GM12864 (cell line): ENCODE measurements at regions not wholly inside any gene's neighbourhood (a gene's known extent, or its start where the extent isn't known, plus 50 kb on each side); places are given as distances from the start of the nearest gene placed in this dataset.
"Not testable (repeated sequence)": the region's sequence is repeated elsewhere in the genome, so short reads cannot be mapped to it uniquely, and the experiment has no call there.

Experiments
- DNase-seq: peaks from one replicate; pipeline ENCODE4 v3.0.0-alpha.2; 2011; ENCODE audit warnings: low read depth
- H3K4me3 ChIP-seq: 2 replicates; pipeline ENCODE4 v1.5.1; 2011; ENCODE audit warnings: mild to moderate bottlenecking, low read depth, low read length, control low read depth
- TF ChIP-seq, protein P1 (sequence below): IDR thresholded peaks from 2 replicates; pipeline ENCODE4 v1.5.1; 2011; ENCODE audit warnings: low read depth, mild to moderate bottlenecking, moderate library complexity, low read length, control low read depth, inconsistent platforms; ENCODE audit errors: missing control alignments

DNA sequence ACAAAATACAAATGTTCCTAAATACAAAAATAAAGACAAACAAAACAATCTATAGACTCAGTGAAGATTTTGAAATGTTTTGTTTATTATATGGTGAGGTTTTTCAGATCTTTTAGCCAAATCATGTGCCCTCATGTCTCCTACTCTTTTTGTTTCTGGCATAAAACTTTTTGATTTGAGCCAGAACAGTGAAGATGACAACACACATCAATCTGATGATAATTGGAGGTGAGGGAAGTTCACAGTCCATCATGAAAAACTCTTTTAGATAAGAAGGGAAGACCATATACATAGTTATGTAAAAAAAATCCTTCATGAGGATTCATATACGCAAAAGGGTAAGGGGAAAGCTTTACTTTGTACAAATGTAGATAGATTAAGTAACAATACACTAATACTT is 75.1 kb upstream of the OSBPL11 start:
- H3K4me3 ChIP-seq: no peak overlapping the region
- DNase-seq: no peak
- TF ChIP-seq, protein P1, sequence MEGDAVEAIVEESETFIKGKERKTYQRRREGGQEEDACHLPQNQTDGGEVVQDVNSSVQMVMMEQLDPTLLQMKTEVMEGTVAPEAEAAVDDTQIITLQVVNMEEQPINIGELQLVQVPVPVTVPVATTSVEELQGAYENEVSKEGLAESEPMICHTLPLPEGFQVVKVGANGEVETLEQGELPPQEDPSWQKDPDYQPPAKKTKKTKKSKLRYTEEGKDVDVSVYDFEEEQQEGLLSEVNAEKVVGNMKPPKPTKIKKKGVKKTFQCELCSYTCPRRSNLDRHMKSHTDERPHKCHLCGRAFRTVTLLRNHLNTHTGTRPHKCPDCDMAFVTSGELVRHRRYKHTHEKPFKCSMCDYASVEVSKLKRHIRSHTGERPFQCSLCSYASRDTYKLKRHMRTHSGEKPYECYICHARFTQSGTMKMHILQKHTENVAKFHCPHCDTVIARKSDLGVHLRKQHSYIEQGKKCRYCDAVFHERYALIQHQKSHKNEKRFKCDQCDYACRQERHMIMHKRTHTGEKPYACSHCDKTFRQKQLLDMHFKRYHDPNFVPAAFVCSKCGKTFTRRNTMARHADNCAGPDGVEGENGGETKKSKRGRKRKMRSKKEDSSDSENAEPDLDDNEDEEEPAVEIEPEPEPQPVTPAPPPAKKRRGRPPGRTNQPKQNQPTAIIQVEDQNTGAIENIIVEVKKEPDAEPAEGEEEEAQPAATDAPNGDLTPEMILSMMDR: no peak

DNA sequence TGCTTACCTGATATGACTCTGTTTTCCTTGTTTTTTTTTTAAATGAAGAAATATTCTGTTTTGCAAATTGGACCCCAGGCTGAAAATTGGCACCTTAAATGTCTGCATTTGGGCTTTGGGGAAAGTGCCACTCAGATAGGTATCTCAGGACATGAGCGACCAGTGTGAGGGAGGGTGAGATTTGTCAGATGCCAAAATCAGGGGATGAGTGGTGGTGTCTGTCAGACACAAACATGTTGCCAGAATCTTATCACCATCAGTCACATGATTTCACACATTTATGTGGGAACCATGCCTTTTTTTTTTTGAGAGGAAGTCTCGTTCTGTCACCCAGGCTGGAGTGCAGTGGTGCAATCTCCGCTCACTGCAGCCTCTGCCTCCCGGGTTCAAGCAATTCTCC is 75.6 kb upstream of the OSBPL11 start:
- TF ChIP-seq, protein P1: no peak
- H3K4me3 ChIP-seq: no peak overlapping the region
- DNase-seq: no peak

DNA sequence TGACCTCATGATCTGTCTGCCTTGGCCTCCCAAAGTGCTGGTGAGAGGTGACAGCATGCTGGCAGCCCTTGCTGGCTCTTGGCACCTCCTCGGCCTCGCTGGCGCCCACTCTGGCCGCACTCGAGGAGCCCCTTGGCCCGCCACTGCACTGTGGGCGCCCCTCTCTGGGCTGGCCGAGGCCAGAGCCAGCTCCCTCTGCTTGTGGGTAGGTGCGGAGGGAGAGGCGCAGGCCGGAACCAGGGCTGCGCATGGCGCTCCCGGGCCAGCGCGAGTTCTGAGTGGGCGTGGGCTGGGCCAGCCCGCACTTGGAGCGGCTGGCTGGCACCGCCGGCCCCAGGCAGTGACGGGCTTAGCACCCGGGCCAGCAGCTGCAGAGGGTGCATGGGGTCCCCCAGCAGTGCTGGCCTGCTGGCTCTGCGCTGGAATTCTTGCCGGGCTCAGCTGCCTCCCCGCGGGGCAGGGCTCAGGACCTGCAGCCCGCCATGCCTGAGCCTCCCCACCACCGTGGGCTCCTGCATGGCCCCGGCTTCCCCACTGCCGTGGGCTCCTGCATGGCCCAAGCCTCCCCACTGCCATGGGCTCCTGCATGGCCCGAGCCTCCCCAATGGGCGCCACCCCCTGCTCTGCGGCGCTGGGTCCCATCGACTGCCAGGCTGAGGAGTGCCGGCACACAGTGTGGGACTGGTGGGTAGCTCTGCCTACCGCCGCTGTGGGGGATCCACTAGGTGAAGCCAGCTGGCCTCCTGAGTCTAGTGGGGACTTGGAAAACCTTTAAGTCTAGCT is 76.4 kb upstream of the OSBPL11 start:
- TF ChIP-seq, protein P1: no peak
- DNase-seq: no peak

DNA sequence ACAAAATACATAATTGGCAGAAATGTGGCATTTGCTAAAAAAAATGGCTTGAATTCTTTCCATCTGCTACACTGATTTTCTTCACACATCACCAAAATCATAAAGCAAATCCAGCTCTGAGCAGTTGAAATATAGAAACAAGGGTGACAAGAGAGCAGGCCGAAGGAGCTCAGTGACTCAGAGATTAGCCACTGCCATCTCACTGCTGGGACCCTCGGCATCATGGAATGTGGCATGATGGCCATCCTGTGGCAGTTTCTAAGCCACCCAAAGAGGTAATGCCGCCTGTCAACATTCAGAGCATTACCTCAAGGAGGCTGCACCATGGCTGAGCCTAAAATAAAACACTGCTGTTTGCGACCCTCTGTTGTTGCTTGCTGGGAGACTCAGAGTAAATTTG is 80.5 kb upstream of the OSBPL11 start:
- DNase-seq: no peak
- TF ChIP-seq, protein P1: no peak
- no peak overlapping the region for H3K4me3 ChIP-seq

More for the DNA sequence above, 76.4 kb upstream of the OSBPL11 start:
- no peak overlapping the region for H3K4me3 ChIP-seq

DNA sequence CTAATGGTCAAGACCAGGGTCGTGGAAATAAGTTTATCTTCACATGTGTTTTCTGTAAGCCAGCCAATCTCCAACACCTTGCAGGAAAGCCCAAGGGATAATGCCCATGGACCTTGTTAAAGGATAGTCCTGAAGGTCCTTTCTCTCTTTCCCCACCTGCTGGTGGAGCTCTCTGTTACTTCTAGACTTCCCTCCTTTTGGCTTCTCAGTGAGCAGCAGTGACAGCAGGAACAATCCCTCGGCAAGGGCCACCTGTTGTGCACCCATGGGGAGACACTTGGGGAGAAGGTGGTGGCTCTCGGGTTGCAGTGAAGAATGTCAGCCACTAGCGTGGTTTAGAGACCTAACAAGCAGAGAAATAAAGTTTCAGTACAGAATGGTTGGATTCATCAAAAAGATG is 84.0 kb upstream of the OSBPL11 start:
- H3K4me3 ChIP-seq: no peak overlapping the region
- DNase-seq: no peak
- TF ChIP-seq, protein P1: no peak

DNA sequence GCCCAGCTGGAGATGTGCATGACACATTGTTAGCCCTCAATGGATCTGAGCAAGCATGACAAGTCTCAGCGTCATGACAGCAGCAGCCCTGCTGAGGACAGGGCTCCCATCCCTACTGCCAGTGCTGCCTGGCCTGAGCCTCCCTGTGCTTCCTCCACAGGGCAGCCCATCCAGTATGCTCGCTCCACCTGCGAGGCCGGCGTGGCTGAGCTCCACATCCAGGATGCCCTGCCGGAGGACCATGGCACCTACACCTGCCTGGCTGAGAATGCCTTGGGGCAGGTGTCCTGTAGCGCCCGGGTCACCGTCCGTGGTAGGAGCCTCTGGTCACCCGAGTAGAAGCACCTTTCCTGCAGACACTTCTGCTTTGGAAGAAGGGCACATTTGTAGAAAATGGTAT is 85.8 kb upstream of the OSBPL11 start:
- no peak for DNase-seq
- no peak overlapping the region for H3K4me3 ChIP-seq
- TF ChIP-seq, protein P1: no peak

DNA sequence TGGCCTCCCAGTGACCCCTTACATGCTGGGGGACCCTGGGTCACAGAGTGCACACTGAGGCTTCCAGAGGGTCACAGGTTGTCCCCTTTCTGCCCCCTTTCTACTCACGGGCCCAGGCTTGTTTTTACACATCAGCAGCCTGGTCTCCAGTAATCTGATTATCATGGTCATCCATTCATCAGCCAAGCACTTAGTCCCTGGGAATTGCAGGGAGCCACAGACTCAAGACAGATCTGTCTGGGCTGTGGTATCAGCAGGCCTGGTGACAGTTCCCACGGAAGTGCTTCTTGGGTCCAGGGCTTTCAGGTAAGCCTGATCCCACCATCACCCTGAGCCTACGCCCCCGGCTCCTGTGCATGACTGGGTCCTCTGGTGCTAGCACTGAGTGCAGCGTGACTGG is 86.6 kb upstream of the OSBPL11 start:
- DNase-seq, H3K4me3 ChIP-seq: not testable (repeated sequence)

DNA sequence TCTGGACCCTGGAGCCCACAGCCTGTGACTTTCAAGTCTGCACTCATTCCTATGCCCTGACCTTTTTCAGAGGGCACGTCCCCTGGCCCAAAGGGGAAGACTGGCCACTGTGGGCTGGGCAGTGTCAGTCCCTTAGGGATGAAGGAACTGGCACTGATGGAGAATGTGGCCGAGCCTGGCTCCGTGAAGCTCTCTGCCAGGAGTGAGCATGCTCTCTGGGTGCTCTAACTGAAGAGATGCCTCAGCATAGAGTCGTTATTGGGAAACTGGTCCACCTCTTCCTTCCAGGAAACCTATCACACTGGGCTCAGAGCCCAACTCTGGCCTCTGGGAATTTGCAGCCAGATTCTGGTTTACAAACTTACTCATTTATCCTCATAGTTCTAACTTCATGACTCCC is 87.3 kb upstream of the OSBPL11 start:
- H3K4me3 ChIP-seq, DNase-seq: not testable (repeated sequence)
